ENCODE measurements at regions not wholly inside any gene's neighbourhood (a gene's known extent, or its start where the extent isn't known, plus 50 kb on each side); places are given as distances from the start of the nearest gene placed in this dataset.

DNA sequence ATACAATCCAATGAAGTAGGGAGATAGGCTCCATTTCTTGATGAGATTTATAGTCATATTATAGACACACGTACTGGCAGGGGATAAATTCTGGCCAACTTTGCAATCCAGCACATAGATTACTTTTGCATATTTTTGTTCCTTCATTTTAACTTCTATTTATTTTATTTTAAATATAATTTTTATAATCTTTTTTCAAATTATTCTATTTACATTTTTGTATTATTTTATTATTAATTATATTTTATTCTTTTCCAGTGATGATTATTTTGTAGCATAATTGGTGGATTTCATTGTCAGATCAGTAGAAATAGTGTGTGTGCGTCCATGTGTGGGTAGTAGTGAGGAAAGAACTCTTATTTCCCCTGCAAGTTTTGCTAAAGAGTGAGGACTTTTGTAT lies 980.1 kb upstream of the TYRP1 start:
- TF ChIP-seq, protein P1, sequence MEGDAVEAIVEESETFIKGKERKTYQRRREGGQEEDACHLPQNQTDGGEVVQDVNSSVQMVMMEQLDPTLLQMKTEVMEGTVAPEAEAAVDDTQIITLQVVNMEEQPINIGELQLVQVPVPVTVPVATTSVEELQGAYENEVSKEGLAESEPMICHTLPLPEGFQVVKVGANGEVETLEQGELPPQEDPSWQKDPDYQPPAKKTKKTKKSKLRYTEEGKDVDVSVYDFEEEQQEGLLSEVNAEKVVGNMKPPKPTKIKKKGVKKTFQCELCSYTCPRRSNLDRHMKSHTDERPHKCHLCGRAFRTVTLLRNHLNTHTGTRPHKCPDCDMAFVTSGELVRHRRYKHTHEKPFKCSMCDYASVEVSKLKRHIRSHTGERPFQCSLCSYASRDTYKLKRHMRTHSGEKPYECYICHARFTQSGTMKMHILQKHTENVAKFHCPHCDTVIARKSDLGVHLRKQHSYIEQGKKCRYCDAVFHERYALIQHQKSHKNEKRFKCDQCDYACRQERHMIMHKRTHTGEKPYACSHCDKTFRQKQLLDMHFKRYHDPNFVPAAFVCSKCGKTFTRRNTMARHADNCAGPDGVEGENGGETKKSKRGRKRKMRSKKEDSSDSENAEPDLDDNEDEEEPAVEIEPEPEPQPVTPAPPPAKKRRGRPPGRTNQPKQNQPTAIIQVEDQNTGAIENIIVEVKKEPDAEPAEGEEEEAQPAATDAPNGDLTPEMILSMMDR (tag by site-specific recombination; IDR thresholded peaks at IDR 0.05): no peak
- TF ChIP-seq ZNF707 (tag by site-specific recombination; IDR thresholded peaks at IDR 0.05) (no peak), REST (tag by site-specific recombination; IDR thresholded peaks at IDR 0.05) (no peak), ZNF311 (tag by site-specific recombination; IDR thresholded peaks at IDR 0.05; ENCODE audit: borderline replicate concordance) (no peak), ZNF274 (IDR thresholded peaks at IDR 0.05; ENCODE audit: low read length) (no peak), ZNF274 (tag by site-specific recombination; IDR thresholded peaks at IDR 0.05; ENCODE audit: borderline replicate concordance) (no peak), YY1 (tag by site-specific recombination; IDR thresholded peaks at IDR 0.05) (no peak), ZNF335 (tag by site-specific recombination; conservative IDR thresholded peaks at IDR 0.05) (no peak)
- TF ChIP-seq, protein P2, sequence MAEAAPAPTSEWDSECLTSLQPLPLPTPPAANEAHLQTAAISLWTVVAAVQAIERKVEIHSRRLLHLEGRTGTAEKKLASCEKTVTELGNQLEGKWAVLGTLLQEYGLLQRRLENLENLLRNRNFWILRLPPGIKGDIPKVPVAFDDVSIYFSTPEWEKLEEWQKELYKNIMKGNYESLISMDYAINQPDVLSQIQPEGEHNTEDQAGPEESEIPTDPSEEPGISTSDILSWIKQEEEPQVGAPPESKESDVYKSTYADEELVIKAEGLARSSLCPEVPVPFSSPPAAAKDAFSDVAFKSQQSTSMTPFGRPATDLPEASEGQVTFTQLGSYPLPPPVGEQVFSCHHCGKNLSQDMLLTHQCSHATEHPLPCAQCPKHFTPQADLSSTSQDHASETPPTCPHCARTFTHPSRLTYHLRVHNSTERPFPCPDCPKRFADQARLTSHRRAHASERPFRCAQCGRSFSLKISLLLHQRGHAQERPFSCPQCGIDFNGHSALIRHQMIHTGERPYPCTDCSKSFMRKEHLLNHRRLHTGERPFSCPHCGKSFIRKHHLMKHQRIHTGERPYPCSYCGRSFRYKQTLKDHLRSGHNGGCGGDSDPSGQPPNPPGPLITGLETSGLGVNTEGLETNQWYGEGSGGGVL (tag by site-specific recombination; IDR thresholded peaks at IDR 0.05): no peak
- TF ChIP-seq, protein P3, sequence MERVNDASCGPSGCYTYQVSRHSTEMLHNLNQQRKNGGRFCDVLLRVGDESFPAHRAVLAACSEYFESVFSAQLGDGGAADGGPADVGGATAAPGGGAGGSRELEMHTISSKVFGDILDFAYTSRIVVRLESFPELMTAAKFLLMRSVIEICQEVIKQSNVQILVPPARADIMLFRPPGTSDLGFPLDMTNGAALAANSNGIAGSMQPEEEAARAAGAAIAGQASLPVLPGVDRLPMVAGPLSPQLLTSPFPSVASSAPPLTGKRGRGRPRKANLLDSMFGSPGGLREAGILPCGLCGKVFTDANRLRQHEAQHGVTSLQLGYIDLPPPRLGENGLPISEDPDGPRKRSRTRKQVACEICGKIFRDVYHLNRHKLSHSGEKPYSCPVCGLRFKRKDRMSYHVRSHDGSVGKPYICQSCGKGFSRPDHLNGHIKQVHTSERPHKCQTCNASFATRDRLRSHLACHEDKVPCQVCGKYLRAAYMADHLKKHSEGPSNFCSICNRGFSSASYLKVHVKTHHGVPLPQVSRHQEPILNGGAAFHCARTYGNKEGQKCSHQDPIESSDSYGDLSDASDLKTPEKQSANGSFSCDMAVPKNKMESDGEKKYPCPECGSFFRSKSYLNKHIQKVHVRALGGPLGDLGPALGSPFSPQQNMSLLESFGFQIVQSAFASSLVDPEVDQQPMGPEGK (tag by site-specific recombination; IDR thresholded peaks at IDR 0.05): no peak
- TF ChIP-seq, protein P4, sequence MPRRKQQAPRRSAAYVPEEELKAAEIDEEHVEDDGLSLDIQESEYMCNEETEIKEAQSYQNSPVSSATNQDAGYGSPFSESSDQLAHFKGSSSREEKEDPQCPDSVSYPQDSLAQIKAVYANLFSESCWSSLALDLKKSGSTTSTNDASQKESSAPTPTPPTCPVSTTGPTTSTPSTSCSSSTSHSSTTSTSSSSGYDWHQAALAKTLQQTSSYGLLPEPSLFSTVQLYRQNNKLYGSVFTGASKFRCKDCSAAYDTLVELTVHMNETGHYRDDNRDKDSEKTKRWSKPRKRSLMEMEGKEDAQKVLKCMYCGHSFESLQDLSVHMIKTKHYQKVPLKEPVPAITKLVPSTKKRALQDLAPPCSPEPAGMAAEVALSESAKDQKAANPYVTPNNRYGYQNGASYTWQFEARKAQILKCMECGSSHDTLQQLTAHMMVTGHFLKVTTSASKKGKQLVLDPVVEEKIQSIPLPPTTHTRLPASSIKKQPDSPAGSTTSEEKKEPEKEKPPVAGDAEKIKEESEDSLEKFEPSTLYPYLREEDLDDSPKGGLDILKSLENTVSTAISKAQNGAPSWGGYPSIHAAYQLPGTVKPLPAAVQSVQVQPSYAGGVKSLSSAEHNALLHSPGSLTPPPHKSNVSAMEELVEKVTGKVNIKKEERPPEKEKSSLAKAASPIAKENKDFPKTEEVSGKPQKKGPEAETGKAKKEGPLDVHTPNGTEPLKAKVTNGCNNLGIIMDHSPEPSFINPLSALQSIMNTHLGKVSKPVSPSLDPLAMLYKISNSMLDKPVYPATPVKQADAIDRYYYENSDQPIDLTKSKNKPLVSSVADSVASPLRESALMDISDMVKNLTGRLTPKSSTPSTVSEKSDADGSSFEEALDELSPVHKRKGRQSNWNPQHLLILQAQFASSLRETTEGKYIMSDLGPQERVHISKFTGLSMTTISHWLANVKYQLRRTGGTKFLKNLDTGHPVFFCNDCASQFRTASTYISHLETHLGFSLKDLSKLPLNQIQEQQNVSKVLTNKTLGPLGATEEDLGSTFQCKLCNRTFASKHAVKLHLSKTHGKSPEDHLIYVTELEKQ (tag by site-specific recombination; IDR thresholded peaks at IDR 0.05; ENCODE audit: borderline replicate concordance): no peak
- TF ChIP-seq, protein P5, sequence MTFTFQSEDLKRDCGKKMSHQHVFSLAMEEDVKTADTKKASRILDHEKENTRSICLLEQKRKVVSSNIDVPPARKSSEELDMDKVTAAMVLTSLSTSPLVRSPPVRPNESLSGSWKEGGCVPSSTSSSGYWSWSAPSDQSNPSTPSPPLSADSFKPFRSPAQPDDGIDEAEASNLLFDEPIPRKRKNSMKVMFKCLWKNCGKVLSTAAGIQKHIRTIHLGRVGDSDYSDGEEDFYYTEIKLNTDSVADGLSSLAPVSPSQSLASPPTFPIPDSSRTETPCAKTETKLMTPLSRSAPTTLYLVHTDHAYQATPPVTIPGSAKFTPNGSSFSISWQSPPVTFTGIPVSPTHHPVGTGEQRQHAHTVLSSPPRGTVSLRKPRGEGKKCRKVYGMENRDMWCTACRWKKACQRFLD (tag by site-specific recombination; IDR thresholded peaks at IDR 0.05): no peak

Measured in HEK293 (cell line).